ENCODE measurements at regions not wholly inside any gene's neighbourhood (a gene's known extent, or its start where the extent isn't known, plus 50 kb on each side); places are given as distances from the start of the nearest gene placed in this dataset.
"Not testable (repeated sequence)": the region's sequence is repeated elsewhere in the genome, so short reads cannot be mapped to it uniquely, and the experiment has no call there.

DNA sequence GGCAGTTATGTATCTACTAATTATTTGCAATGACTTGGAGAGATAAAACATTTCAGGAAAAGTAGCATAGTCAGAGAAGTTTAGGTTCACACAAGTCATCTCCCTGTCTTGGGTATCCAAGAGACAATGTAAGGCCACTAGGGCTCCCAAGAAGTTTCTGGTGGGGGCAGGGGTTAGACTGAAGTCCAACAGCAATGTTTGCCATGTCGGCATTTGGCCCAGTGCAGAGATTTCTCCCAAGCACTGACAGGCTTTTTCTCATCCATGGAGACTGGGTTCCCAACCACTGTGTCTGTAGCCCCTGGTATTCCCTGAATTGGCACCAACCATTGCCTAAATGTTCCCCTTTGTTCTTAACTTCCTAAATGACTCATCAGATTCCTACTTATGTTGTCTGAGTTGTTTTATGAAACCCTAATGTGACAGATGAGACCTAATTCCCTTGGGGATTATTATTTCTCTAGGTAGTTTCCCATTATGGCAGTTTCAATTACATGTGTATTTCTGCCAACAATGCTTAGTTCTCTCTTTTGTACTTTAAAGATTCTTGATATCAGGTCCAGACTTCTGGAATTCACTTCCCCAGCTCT, 103.6 kb upstream of the EGFLAM start:
- ATAC-seq (no peak), DNase-seq (no peak)
- intact Hi-C loops (cut with micrococcal nuclease), result no loop called here

DNA sequence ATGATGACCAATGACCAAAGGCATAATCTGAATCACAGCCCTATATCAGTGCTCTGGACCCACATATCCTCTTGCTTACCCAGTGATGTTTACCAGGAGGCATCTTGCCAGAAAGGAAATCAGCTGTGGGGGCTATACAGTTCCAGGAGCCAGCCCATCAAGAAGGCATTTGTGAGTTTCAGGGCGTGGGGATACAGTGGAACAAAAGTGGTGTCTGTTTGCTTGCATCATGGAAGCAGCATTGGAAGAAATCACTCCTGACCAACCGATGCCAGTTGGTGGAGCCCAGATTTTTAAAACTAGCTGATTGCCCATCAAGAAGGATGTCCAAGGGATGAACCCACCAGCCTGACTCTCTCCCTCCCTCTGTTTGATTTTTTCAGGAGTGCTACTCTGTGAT, 106.5 kb upstream of the EGFLAM start:
- ATAC-seq (no peak), DNase-seq (no peak)
- intact Hi-C loops (cut with micrococcal nuclease), result no loop called here

DNA sequence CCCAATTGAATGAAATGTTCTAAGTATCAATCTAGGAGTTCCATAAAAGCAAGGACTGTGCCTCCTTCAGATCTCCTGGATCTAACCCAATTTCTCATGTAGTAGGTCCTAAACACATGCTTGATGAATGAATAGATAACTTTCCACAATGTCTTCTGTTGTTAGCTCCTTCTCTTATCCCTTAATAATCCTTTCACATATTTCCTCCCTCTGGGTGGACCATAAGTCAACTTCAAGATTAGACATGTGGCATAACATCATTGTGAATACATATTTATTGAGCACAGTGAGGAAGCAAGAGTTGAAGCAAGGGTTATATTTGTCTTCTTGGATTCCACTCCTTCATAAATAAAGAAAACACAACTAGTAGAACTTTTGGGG, 108.6 kb upstream of the EGFLAM start:
- intact Hi-C loops (cut with micrococcal nuclease), result no loop called here
- no peak for DNase-seq
- no peak for ATAC-seq

DNA sequence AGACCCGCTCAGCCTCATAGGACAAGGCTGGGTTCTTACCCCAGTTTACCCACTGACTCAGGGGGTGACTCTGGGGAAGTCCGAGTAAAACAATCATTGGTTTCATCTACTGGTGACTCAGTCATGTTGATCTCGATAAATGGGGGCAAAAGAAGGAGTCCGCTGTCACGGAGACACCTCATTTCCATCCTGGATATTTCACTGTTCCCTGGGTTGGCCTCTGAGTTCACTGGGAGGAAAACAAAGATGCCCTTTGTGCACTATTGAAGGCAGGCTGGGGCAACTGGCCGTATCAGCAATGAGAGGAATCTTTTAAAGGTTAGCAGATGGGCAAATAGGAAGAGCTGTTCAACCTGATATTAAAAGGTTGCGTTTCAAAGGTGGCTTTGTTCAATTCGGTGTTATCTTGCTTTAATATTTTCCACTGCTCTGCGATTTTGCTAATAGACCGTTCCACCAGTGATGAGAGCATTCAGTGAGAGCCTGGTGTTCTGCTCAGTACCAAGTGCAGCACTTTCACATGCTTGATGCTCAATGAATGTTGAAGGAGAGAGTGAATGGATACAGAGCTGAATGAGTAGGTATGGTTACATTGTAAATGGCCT, 110.2 kb upstream of the EGFLAM start:
- DNase-seq (no peak), ATAC-seq (no peak)
- intact Hi-C loops (cut with micrococcal nuclease), result no loop called here

DNA sequence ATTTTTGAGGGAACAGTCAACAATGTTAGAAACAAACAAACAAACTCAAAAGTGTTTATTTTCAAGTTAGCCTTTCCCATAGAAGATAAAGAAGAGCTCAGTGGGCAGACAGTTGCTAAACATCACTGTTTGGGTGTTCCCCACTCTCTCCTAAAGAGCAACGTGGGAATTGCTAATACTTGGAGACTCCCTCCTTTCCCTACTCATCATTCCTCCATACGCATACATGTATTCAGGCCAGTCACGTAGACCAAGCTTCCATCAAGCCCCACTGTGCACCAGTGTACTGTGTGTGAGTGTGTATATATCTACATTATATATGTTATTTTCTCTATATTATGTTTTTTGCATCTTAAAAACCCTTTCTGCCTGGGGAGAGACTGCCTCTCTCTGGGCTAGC, 115.0 kb upstream of the EGFLAM start:
- no peak for DNase-seq
- intact Hi-C loops (cut with micrococcal nuclease), result no loop called here
- ATAC-seq, result no peak

DNA sequence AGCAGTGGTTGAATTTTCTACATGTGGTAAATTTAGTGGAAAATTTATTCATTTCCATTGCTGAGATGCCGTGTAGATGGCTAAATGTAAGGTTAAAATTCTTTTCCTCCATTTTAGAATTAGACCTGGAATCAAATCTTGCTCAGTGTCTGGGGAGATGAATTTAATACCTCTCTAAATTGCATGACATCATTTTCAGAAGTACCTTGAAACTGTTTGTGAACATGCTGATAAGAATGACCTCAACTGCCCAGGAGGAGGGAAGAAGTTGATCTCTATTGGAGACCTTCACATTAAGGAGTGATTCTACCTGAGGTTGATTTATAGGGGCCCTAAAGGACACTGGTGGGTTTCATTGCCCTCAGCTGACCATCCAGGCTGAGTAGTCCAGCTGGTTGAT, 116.7 kb upstream of the EGFLAM start:
- intact Hi-C loops (cut with micrococcal nuclease), result no loop called here
- ATAC-seq, result no peak
- no peak for DNase-seq

DNA sequence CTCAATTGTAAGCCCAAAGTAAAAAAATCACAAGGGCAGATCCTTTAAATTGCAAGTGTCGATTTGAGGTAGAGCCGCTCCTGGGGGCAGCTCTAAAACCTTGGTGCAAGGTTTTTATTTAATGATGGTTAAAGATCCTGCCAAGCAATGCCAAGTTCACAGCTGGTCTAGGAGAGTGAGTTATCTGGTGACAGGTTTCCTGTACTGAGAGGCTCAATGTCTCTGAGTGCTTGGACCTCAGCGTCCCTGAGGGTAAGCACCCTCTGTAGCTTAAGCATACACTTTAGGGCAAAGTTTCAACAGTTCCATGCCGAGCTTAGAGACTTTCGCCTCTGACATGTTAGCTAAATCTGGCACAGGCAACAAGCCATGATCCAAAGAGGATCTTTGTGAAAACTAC, 119.8 kb upstream of the EGFLAM start:
- ATAC-seq, result no peak

DNA sequence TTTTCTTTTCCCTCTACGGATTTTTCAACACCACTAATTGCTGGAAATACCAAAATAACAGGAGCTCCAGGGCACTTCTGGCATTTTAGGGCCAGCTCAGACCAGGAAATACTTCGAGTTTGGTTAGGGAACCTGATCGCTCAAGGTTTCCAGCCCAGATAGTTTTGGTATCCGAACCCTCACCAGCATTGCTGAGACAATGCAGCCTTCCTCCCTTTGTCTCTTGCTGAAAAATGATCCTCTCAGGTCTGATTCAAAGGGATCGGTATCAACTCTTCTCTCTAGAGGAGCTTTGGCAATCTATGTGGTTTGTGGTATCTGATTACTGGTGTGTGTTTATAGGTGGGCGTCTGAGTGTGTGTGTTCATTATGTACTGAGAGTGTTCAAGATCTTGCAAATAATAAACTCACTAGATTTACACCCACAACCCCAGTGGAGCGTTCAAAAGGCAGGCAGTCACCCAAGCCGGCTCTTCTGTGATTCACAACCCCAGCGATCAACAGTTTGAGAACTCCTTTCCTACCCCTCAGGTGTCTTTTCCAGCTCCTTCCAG, 122.8 kb upstream of the EGFLAM start:
- intact Hi-C loops (cut with micrococcal nuclease), result no loop called here
- ATAC-seq (no peak), DNase-seq (no peak)

More for the DNA sequence above, 119.8 kb upstream of the EGFLAM start:
- intact Hi-C loops (cut with micrococcal nuclease), result no loop called here
- no peak for DNase-seq

DNA sequence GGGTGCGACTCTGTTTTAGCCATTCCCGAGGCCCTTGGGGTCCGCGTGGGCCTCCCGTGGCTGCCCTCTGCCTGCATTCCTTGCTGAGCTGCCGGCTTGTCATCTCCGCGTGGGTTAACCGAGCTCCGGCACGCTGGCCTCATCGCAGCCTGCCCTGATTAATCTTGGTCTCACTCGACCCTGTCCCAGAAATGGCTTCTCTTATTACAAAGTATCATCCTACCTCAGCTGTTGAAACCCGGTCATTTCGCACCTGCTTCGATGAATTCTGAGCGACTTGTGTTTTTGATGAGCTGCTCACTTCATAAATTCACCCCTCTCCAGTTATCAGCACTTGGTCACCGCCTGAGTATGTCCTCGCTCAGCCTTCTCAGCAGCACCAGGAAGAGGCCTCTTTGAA, 123.5 kb upstream of the EGFLAM start:
- DNase-seq (no peak), ATAC-seq (no peak)
- intact Hi-C loops (cut with micrococcal nuclease), result no loop called here

DNA sequence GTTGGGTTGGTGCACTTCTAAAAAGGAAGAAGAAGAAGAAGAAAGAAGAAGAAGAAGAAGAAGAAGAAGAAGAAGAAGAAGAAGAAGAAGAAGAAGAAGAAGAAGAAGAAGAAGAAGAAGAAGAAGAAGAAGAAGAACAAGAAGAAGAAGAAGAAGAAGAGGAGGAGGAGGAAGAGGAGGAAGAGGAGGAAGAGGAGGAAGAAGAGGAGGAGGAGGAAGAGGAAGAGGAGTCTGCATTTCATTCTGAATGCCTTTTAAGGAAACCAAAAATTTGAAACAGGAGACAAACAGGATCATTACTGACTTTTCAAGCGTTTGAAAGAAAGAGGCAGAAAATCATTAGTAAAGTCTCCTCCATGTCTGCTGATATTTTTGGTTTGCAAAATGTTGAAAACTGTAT, 124.1 kb upstream of the EGFLAM start:
- intact Hi-C loops (cut with micrococcal nuclease), result not testable (repeated sequence)

DNA sequence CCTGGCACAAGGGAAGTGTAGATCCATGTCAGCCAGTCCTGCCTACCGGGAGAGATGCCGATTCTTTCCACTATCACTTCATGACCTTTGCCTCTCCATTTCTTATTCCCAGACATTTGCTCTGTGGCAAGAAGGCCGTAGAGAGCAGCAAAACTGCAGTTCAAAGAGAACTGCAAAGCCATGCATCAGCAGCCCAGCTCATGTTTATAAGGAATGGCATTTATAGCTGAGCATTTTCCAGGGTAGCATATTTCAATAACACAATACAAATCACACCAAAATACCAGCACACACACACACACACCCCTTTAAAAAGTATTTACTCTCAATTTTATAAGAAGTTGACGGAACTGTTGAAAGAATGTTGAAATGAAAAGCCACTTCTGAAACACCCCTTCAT, 126.7 kb upstream of the EGFLAM start:
- DNase-seq (no peak), ATAC-seq (no peak)
- intact Hi-C loops (cut with micrococcal nuclease), result no loop called here

More for the DNA sequence above, 124.1 kb upstream of the EGFLAM start:
- ATAC-seq, DNase-seq: not testable (repeated sequence)

DNA sequence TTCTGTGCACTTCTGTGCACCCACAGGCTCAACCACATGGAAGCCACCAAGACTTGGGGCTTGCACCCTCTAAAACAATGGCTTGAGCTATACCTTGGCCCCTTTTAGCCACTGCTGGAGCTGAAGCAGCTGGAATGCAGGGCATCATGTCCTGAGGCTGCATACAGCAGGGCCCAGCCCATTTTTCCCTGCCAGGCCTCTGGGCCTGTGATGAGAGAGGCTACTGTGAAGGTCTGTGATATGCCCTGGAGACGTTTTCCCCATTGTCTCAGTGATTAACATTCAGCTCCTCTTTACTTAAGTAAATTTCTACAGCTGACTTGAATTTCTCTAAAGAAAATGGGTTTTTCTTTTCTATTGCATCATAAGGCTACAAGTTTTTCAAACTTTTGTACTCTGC, 134.0 kb upstream of the EGFLAM start:
- no peak for DNase-seq
- intact Hi-C loops (cut with micrococcal nuclease), result no loop called here
- no peak for ATAC-seq

DNA sequence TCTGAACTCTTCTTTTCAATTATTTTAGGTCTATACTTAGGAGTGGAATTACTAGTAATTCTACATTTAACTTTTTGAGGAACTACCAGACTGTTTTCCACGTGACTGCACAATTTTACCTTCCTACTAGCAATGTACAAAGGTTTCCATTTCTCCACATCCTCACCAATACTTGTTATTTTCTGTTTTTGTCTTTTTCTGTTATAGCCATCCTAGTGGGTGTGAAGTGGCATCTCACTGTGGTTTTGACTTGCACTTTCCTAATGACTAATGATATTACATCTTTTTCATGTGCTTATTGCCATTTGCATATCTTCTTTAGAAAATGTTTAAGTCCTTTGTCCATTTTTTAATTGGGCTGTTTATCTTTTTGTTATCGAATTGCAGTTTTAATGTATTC, 136.9 kb upstream of the EGFLAM start:
- DNase-seq (no peak), ATAC-seq (no peak)
- intact Hi-C loops (cut with micrococcal nuclease), result no loop called here

DNA sequence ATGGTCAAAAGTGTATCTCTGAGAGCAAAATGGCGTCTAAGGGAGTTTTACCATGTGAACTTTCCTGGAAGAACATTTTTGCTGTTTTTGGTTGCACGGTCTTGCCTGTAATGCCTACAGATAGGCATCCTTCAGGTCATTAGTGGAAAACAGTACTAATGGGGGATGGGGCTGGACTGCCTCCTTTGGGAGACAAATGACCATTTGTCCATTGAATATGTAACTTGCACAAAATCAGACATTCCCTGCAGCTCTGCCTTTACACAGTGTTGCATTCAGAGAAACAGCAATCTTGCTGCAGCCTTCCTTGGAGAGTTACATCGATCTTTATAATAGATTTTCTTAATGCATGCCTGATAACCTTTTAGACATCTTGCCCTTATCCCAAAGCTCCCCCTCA, 138.5 kb upstream of the EGFLAM start:
- ATAC-seq (no peak), DNase-seq (no peak)
- intact Hi-C loops (cut with micrococcal nuclease), result no loop called here

DNA sequence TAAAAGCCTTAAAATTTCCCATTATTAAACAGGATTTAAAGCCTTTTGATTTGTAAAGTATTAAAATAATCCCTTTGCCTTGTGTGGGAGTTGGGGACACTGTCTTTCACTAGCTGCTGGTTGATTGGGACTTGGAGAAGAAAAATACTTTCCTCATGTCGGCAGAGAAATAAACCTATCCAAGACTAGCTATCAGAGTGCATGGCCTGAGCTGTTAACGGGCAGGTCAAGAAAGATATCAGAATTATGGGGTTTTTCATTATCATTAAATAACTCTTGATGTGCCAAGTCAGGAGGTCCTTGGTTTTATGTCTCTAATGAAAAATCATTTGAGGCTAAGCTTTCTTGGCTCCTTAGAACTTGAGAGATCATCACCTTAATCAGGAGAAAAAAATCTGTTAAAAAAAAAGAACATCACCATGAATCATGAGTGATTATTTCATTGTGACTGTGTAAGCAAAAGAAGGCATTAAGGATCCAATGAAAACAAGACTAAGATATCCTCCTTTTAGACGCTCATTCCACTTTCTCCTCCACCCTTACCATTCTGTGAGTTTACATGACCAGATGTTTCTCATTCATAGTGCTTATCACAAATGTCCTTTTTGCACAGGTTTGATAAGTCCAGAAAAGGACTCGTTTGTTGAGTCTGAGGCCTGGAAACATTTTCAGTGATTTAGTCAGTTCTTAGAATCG, 140.4 kb upstream of the EGFLAM start:
- DNase-seq (no peak), ATAC-seq (peak; percentile 35)
- intact Hi-C loops (cut with micrococcal nuclease), result no loop called here

DNA sequence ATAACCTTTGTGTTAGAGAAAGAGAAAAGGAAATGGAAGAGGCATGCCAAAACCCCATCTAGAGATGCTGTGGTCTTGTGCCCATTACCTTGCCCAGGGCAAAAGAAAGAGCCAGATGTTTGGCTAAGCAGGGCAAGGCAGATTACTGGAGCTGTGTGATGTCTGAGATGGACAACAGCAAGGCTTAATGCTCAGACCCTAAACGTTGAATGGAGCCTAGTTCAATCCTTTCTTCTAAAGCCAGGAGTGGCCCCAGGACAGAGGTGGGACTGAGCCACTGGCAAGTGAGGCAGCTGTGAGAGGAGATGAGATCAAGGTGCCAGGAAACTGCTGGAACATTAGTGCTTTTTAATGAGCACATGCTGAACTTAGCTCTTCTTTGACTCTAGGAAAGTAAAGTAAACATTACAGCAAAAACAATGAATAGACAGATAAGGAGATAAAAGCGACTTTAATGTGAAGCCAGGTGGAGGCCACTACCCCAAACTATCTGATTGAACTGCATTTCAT, 143.0 kb upstream of the EGFLAM start:
- DNase-seq, result no peak
- ATAC-seq, result no peak
- intact Hi-C loops (cut with micrococcal nuclease), result no loop called here

DNA sequence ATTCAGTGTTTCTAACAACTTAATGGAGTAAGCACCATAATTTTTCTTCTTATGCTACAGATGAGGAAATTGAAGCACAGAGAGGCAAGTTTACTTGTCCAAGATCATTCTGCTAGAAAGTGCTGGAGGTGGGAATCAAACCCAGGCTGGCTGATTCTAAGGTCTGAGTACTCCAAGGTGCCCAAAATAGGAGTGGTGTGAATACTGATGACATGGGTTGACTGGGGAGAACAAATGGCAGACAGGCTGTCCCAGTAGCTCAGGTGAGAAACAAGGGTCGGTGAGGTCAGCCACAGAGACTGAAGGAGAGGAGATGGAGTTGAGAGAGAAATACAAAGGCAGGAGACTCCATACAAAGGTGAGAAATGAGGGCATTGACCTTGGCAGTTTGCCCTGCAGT, 144.5 kb upstream of the EGFLAM start:
- ATAC-seq (no peak), DNase-seq (no peak)
- intact Hi-C loops (cut with micrococcal nuclease), result no loop called here

DNA sequence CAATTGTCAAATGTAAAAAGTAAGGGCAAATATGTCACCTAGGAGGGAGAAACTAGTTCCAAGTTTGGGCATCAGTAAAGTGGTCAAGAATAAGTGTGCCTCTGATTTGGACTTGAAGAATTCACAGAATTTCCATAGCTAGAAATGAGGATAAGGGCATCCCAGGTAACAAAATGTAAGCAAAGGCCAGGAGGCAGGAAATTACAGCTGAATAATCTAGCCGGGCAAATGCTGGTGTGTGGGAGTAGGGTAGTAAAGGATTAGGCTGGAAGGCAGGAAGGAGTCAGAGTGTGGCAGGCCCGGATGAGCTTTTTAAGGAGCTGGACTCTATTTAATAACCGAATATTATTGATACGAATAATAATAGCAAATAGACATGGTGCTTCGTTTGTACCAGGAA, 144.9 kb upstream of the EGFLAM start:
- intact Hi-C loops (cut with micrococcal nuclease), result no loop called here
- ATAC-seq, result no peak
- no peak for DNase-seq

DNA sequence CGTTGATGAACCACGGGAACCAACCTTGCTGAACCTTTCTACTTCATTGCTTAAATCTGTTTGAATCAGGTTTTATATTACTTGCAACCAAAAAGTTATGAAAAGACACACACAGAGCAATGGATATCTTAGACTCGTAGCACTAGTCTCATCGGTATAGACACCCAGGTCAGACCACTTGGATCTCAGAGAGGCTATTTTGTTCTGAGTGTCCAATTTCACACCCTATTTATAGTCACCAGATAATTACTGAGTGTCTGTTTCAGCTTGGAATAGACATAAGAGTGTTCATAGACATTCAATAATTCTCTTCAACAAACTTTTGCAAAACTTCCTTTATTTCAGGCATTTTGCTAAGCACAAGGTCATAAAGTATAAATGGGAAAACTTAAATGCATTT, 145.4 kb upstream of the EGFLAM start:
- no peak for DNase-seq
- ATAC-seq, result peak; percentile 94
- intact Hi-C loops (cut with micrococcal nuclease), result no loop called here

DNA sequence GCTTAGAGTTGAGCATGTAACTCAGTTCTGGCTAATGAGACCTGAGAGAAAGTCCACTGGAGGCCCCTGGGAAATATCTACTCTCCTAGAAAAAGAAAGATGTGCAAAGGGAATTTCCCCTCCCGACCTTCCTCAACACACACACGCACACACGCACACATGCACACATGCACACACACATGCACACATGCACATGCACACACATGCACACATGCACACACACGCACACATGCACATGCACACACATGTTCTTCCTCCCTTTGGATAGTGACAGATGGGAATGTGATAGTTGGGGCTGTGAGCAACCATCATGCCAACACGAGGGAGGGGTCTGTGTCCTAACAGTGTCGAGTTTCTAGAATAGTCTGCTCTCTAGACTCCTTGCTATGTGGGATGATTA, 148.2 kb upstream of the EGFLAM start:
- intact Hi-C loops (cut with micrococcal nuclease), result no loop called here
- no peak for ATAC-seq

DNA sequence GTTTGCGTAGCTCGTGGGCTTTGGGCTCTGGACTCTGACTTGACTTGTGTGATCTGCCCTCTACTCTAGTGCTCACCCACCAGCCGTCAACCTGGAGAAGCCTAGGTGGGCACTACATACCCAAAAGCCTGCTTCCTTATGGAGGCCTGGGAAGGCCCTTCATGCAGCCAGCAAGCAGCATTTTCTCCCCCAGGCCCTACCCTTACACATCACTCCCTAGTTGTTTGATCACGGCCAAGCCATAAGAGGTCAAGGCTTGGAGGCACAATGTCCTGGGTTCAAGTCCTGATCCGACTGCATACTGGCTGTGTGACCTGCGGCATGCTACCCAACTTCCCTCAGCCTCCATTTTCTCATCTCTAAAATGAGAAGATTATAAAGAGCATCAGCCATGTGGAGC, 151.3 kb upstream of the EGFLAM start:
- intact Hi-C loops (cut with micrococcal nuclease), result no loop called here
- no peak for DNase-seq
- ATAC-seq, result no peak

More for the DNA sequence above, 148.2 kb upstream of the EGFLAM start:
- no peak for DNase-seq
